HPDE6-E6E7 (cell line): ENCODE measurements at regions not wholly inside any gene's neighbourhood (a gene's known extent, or its start where the extent isn't known, plus 50 kb on each side); places are given as distances from the start of the nearest gene placed in this dataset.

Experiments
- DNase-seq: peaks from one replicate; pipeline ENCODE4 v3.0.0; 2011; ENCODE audit warnings: missing footprints; ENCODE audit errors: extremely low spot score

DNA sequence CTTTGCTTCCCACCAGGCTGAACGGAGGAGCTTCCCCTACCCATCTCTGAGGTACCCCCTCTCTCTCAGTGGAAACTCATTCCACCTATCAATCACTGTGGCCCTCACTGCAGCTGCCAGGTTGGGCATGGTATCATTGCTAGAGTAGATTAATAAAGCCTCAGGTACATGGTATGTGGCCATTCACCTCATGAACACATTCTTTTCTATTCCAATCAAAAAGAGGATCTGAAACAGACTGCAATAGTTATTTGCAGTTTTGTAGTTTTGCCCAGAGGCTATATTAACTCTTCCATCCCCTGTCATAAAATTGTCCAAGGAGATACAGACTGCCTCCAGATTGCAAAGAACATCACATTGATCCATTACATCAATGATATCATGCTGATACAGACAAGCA lies 85.8 kb upstream of the MVB12B start:
- DNase-seq = no peak

DNA sequence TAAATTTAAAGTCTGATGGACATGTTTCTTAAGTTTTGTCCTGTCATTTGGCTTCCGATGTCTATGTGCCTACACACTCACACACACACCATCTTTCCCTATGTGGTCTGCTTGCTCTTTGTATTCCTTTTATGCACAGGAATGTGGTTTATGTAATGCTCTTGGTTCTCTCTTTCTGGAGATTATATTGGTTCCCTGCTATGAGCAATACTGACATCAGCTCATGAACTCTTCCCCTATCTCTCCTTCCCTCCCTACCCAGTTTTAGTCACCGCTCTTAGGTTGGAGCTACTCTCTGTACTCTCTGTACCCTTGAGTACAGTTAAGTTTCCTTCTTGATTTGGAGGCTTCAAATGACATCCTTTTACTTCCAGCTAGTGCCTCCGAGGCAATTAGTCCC lies 77.9 kb upstream of the MVB12B start:
- DNase-seq = peak; percentile 19

DNA sequence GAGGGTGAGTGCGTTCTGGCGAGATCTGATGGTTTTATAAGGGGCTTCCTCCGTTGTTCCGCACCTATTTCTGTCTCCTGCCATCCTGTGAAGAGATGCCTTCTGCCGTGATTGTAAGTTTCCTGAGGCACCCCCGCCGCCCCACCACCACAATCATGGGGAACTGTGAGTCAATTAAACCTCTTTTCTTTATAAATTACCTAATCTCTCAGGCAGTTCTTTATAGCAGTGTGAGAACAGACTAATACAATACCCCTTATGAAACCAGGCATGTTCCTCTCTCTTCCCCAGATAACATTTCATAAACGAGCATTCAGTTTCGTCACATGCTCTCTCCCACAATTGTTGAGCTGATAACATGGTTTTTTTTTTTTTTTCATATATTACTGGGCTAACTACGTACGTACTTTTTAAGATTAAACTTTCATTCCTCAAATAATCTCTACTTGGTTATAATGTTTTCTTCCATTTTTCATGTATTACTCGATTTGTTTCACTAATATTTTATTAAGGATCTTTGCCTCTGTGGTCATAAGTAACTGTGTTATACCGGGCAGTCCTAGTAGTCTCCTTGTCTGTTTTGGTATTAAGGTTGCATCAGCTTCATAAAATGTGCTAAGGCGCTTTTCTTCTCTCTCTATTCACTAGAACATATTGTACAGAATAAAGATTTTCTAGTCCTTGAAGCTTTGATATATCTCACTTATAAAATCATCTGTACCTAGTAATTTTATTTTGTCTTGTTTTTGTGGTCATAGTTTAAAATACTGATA lies 64.9 kb upstream of the MVB12B start:
- DNase-seq = no peak

DNA sequence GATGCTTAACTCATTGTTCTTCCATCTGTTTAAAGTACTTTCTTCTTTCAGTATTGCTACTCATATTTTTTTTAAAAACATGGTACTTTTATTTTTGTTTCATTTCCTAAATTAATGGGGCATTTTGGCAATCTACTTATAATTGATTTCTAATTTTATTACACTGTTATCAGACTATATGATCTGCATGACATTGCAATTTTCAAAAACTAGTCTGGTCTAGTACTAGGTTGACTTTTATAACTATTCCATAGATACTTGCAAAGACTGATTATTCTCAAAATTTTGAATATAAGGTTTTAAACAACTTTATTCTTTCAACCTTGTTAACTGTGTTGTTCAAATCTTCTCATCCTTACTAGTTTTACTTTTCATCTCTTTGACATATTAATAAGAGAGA lies 63.9 kb upstream of the MVB12B start:
- no peak for DNase-seq

DNA sequence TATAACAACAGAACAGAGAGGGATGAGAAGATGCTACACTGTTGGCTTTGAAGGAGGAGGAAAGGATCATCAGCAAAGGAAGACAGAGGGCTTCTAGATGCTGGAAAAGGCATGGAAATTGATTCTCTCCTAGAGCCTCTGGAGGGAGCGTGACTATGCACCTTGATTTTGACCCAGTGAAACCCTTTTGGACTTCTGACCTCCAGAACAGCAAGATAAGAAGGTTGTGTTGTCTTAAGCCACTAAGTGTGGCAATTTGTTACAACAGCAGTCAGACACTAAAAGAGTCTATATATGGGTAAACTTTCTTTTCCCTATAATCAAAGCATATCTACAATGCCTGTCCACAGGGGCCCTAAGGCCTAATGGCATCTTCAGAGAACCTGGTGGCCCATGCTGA lies 56.1 kb upstream of the MVB12B start:
- no peak for DNase-seq

DNA sequence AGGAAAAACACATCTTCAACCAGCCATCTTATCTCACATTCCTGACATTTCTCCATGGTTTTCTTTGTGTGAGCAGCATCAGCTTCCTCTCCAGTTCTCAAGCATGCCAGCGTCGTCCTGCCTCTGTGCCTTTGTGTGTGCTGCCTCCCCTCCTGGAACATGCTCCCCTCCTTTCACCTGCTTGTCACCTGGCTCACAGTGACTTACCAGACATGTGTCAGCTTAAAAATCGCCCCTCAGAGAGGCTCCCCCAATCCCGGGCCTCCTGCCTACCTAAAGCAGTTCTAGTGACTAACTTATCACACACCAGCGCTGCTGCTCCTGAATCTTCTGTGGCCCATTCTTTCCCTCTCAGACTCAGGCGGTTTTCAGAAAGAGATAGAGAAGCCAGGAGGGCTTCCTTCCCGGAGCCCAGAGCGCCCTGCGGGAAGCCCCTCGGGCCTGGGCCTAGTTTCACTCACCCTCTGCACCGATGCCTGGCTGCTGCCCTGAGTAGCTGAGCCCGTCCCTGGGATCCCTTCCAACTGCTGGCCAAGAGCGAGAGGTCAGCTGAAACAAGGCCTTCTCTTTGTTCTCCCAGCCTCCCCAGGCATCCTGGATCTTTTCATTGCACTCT lies 51.1 kb upstream of the MVB12B start:
- DNase-seq = no peak

DNA sequence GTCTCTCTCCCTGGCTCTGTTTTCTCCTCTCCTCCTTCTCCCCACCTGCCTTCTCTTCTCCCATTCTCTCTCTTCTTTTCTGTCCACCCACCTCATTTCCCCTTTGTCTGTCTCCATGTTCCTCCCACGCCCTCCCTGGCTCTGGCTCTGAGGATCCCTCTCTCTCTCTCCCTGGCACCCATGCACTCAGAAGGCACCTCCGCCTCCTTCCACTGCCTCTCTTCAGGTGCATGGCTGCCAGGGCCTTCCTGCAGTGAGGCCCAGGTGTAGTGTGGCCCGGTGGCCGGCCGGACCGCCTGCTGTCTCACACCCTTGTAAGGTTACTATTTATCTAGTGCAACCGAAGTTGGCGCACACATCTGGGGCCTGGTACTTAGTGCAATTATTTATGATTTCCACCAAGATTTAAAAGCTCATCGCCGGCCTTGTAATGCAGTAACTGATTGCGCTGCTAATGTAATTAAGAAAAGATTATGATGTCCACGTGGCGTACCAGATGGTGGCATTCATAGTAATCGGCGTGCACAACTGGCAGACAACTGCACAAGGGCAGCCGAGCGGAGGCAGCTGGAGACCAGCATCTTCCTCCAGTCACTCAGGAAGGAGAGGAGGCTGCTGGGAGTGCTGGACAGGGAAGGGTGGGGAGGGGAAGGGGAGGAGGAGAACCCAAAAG lies 50.4 kb upstream of the MVB12B start:
- DNase-seq = no peak
